HL-60 (cell line): ENCODE measurements at regions not wholly inside any gene's neighbourhood (a gene's known extent, or its start where the extent isn't known, plus 50 kb on each side); places are given as distances from the start of the nearest gene placed in this dataset.

ENCODE experiments used
- DNase-seq, 2 experiments: peaks; one replicate each; pipeline ENCODE4 v3.0.0-alpha.2; 2010 to 2020; ENCODE audit warnings: low read depth in 1 of 2, low spot score in 1 of 2
- H3K27ac ChIP-seq: fragments of 250-450 bp; sonication (Bioruptor Pico); replicated peaks from 2 replicates; pipeline ENCODE4 v1.5.1; 2020; ENCODE audit warnings: mild to moderate bottlenecking, moderate library complexity
- H3K27me3 ChIP-seq: fragments of 250-450 bp; sonication (Bioruptor Pico); 2 replicates; pipeline ENCODE4 v1.5.1; 2021; ENCODE audit warnings: mild to moderate bottlenecking, moderate library complexity; ENCODE audit not compliant: insufficient read depth, poor library complexity, severe bottlenecking
- H3K4me3 ChIP-seq: replicated peaks from 2 replicates; pipeline ENCODE4 v1.5.1; 2011; ENCODE audit warnings: mild to moderate bottlenecking, control low read depth, low read length; ENCODE audit not compliant: insufficient read depth
- CTCF ChIP-seq: IDR thresholded peaks from one replicate; pipeline ENCODE4 v1.5.1; 2011; ENCODE audit warnings: low read length, control low read depth, inconsistent platforms; ENCODE audit not compliant: insufficient read depth
- GABPA ChIP-seq: IDR thresholded peaks from 2 replicates; pipeline ENCODE4 v1.6.1; 2012; ENCODE audit warnings: low read depth
- POLR2AphosphoS5 ChIP-seq: IDR thresholded peaks from 2 replicates; pipeline ENCODE4 v1.6.1; 2012; ENCODE audit warnings: low read depth
- SPI1 ChIP-seq: IDR thresholded peaks from 2 replicates; pipeline ENCODE4 v1.6.1; 2012; ENCODE audit warnings: low read depth, mild to moderate bottlenecking, borderline replicate concordance
- TF ChIP-seq, protein P1 (sequence below): IDR thresholded peaks from 2 replicates; pipeline ENCODE4 v1.6.1; 2012; ENCODE audit warnings: low read depth; ENCODE audit not compliant: insufficient replicate concordance

DNA sequence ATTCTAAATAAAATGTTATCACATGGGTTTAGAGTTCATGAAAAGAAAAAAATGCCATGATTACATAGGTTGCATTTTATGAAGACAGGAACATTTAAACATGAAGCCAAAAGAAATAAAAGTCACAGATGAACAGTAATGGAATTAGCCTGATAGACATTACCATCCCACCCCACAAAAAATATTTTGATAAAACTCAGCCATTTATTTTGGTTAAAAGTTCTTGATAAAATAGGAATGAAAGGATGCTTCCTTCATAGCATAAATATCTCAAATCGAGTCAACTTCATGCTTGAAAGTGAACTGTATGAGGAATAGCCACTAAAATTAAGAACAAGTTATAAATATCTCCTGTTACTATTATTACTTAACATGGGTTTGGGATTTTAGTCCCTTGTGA lies 101.9 kb upstream of the TMC3 start:
- H3K27me3 ChIP-seq, result peaks cover 3% of the 10 kb centered on the region
- no peak overlapping the region for H3K4me3 ChIP-seq
- DNase-seq, result no peak
- TF ChIP-seq, protein P1, sequence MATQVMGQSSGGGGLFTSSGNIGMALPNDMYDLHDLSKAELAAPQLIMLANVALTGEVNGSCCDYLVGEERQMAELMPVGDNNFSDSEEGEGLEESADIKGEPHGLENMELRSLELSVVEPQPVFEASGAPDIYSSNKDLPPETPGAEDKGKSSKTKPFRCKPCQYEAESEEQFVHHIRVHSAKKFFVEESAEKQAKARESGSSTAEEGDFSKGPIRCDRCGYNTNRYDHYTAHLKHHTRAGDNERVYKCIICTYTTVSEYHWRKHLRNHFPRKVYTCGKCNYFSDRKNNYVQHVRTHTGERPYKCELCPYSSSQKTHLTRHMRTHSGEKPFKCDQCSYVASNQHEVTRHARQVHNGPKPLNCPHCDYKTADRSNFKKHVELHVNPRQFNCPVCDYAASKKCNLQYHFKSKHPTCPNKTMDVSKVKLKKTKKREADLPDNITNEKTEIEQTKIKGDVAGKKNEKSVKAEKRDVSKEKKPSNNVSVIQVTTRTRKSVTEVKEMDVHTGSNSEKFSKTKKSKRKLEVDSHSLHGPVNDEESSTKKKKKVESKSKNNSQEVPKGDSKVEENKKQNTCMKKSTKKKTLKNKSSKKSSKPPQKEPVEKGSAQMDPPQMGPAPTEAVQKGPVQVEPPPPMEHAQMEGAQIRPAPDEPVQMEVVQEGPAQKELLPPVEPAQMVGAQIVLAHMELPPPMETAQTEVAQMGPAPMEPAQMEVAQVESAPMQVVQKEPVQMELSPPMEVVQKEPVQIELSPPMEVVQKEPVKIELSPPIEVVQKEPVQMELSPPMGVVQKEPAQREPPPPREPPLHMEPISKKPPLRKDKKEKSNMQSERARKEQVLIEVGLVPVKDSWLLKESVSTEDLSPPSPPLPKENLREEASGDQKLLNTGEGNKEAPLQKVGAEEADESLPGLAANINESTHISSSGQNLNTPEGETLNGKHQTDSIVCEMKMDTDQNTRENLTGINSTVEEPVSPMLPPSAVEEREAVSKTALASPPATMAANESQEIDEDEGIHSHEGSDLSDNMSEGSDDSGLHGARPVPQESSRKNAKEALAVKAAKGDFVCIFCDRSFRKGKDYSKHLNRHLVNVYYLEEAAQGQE, result no peak
- TF ChIP-seq CTCF (no peak), GABPA (no peak), SPI1 (no peak), POLR2AphosphoS5 (no peak)
- H3K27ac ChIP-seq, result no peak overlapping the region

DNA sequence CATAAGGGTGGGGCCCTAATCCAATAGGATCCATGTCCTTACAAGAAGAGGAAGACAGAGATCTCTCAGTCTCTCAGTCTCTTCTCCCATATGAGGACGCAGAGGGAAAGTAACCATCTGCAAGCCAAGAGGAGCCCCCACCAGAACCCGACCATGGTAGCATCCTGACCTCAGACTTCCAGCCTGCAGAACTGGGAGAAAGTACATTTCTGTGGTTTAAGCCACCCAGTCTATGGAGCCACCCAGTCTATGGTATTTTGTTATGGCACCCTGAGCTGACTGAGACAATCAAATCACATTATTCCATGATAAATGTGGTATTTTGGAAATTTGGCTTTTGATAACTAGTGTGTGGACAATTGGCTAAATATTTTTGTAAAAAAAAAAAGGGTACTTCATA lies 101.5 kb upstream of the TMC3 start:
- no peak for DNase-seq
- TF ChIP-seq, protein P1, result no peak
- Histone ChIP-seq H3K4me3 (no peak overlapping the region), H3K27me3 (peaks cover 3% of the 10 kb centered on the region), H3K27ac (no peak overlapping the region)

DNA sequence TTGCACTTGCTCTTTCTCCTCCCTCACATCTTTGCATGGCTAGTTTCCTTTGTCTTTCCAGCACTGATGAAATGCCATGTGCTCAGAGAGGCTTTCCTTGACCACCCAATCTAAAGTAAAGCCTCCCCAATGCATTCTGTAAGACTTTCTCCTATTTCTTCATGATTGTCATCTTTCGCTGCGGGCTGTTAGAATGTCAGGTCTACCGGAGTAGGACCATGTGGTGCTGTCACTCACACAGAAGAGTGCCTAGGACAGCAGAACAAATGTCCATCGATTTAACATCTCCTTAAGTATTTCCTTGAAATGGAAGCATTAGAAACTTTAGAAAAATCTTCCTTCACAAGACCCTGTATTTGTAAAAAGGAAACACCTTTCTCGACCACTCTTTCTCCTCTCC lies 99.9 kb upstream of the TMC3 start:
- Histone ChIP-seq H3K4me3 (no peak overlapping the region), H3K27ac (no peak overlapping the region), H3K27me3 (peaks cover 3% of the 10 kb centered on the region)
- DNase-seq, result no peak
- TF ChIP-seq GABPA, result no peak
- TF ChIP-seq CTCF, result no peak

DNA sequence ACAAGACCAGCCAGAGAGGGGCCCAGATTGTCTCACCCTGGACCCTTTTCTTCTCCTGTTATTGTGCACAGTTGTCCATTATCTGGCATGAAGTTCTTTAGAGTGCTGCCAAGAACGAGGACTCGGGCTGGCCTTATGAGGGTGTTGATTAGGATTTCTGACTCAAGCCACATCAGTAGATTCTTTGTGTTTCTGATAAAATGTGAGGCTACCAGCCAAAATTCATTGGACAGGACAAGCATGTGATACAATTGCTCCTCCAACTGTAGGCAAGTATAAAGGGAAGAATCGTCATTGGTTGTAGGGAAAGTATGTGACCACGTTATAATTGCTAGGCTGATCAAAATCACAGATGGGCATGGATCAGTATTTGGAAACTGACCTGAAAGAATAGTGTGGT lies 99.2 kb upstream of the TMC3 start:
- DNase-seq, result no peak
- Histone ChIP-seq H3K27me3 (peaks cover 3% of the 10 kb centered on the region), H3K4me3 (no peak overlapping the region), H3K27ac (no peak overlapping the region)
- no peak for TF ChIP-seq GABPA
- TF ChIP-seq POLR2AphosphoS5, result no peak
- TF ChIP-seq SPI1, result no peak
- TF ChIP-seq, protein P1, result no peak
- TF ChIP-seq CTCF, result no peak
